GM12878 (cell line): ENCODE measurements at regions not wholly inside any gene's neighbourhood (a gene's known extent, or its start where the extent isn't known, plus 50 kb on each side); places are given as distances from the start of the nearest gene placed in this dataset.
A peak's percentile ranks its signal among the peaks of the same experiment; 100 is the strongest.

ENCODE experiments used
- ATAC-seq: fragments of 200-7000 bp; cut with Tn5 transposase; 3 replicates; pipeline ENCODE4 v1.9.1; 2020; ENCODE audit warnings: mild to moderate bottlenecking, moderate library complexity
- BruUV-seq: library from RNA; stranded (reverse); fragments of 400-500 nt; replicated peaks from 2 replicates; lab custom pipeline; 2021; lab: Mats Ljungman, UMichigan
- CTCF ChIA-PET: fragments of 300-600 bp; sonication (Branson Sonifier 250); formaldehyde crosslinking; extraction: SDS; loops from one replicate; lab custom pipeline; 2021; ENCODE audit warnings: inconsistent platforms; lab: Yijun Ruan, JAX
- POLR2A ChIA-PET: fragments of 350-600 bp; formaldehyde crosslinking; extraction: SDS; loops from one replicate; lab custom pipeline; 2021; ENCODE audit warnings: inconsistent platforms; lab: Charles Lee
- RAD21 ChIA-PET: fragments of 300-600 bp; sonication (Branson Sonifier 250); formaldehyde crosslinking; loops from one replicate; lab custom pipeline; 2023; ENCODE audit warnings: antibody characterized with exemption; ENCODE audit not compliant: unreplicated experiment; lab: Charles Lee
- SMC1A ChIA-PET: fragments of 300-600 bp; sonication (Branson Sonifier 250); formaldehyde crosslinking; loops from one replicate; lab custom pipeline; 2023; ENCODE audit not compliant: unreplicated experiment, uncharacterized antibody; lab: Charles Lee
- DNase-seq: peaks from one replicate; pipeline ENCODE4 v3.0.0-alpha.2; 2011; ENCODE audit warnings: low read depth, low spot score
- FAIRE-seq: peaks from 3 replicates; lab custom pipeline; 2011; peaks lifted over from hg19 to GRCh38; lab: Jason Lieb, UNC
- H2AFZ ChIP-seq: 2 replicates; pipeline ENCODE4 v1.6.0; 2011; ENCODE audit warnings: low read depth, low read length, control low read depth; ENCODE audit not compliant: control insufficient read depth
- H3K27ac ChIP-seq: 2 replicates; pipeline ENCODE4 v1.5.1; 2011; ENCODE audit warnings: control low read depth; ENCODE audit not compliant: control insufficient read depth, insufficient read depth
- H3K27me3 ChIP-seq, 2 experiments: replicated peaks in 1 of 2; 2 replicates each; pipeline versions ENCODE4 v1.6.0 to v1.6.1; 2011; ENCODE audit warnings: low read length in 1 of 2; ENCODE audit not compliant: control insufficient read depth in 2 of 2, insufficient read depth in 2 of 2
- H3K36me3 ChIP-seq, 2 experiments: 2 replicates each; pipeline ENCODE4 v1.5.1; 2011; ENCODE audit warnings: low read length in 1 of 2; ENCODE audit not compliant: control insufficient read depth in 2 of 2, insufficient read depth in 2 of 2
- H3K4me1 ChIP-seq: 2 replicates; pipeline ENCODE4 v1.6.1; 2011; ENCODE audit warnings: mild to moderate bottlenecking, low read length, moderate library complexity, mixed read lengths; ENCODE audit not compliant: control insufficient read depth, insufficient read depth
- H3K4me2 ChIP-seq: 2 replicates; pipeline ENCODE4 v1.6.0; 2011; ENCODE audit warnings: control low read depth; ENCODE audit not compliant: control insufficient read depth, insufficient read depth
- H3K4me3 ChIP-seq: fragments of 200-600 bp; sonication (generic); 2 replicates; pipeline ENCODE4 v1.5.1; 2016
- H3K79me2 ChIP-seq: 2 replicates; pipeline ENCODE4 v1.6.0; 2011; ENCODE audit warnings: low read length; ENCODE audit not compliant: control insufficient read depth, insufficient read depth
- H3K9ac ChIP-seq: 2 replicates; pipeline ENCODE4 v1.8.0; 2011; ENCODE audit warnings: low read length, control low read depth, mixed read lengths; ENCODE audit not compliant: control insufficient read depth, insufficient read depth
- H3K9me3 ChIP-seq: replicated peaks from 3 replicates; pipeline ENCODE4 v1.5.1; 2011; ENCODE audit warnings: mild to moderate bottlenecking, low read length; ENCODE audit not compliant: control insufficient read depth, insufficient read depth
- H4K20me1 ChIP-seq: 2 replicates; pipeline ENCODE4 v1.6.0; 2011; ENCODE audit not compliant: control insufficient read depth, insufficient read depth
- BHLHE40 ChIP-seq, 2 experiments: fragments of 450-650 bp in 1 of 2; IDR thresholded peaks; 2 replicates each; pipeline ENCODE4 v1.6.1; 2011 to 2017; ENCODE audit warnings: low read depth in 2 of 2, borderline replicate concordance in 1 of 2, improper control_type of control experiment in 1 of 2, low read length in 1 of 2, mild to moderate bottlenecking in 1 of 2
- E4F1 ChIP-seq: fragments of 450-650 bp; IDR thresholded peaks from 2 replicates; pipeline ENCODE4 v1.6.1; 2018; ENCODE audit warnings: borderline replicate concordance, mild to moderate bottlenecking; ENCODE audit not compliant: partially characterized antibody
- ESRRA ChIP-seq: IDR thresholded peaks from 2 replicates; pipeline ENCODE4 v1.6.1; 2012; ENCODE audit warnings: mild to moderate bottlenecking, low read length, improper control_type of control experiment
- HDAC6 ChIP-seq: fragments of 200-600 bp; sonication (generic); IDR thresholded peaks from one replicate; pipeline ENCODE4 v1.8.0; 2017; ENCODE audit warnings: antibody characterized with exemption; ENCODE audit not compliant: unreplicated experiment
- MEF2B ChIP-seq: fragments of 450-650 bp; IDR thresholded peaks from 2 replicates; pipeline ENCODE4 v1.6.1; 2018; ENCODE audit warnings: mild to moderate bottlenecking, moderate library complexity; ENCODE audit not compliant: partially characterized antibody, poor library complexity, severe bottlenecking
- NFXL1 ChIP-seq: fragments of 450-650 bp; IDR thresholded peaks from 2 replicates; pipeline ENCODE4 v1.6.1; 2017; ENCODE audit warnings: antibody characterized with exemption, mild to moderate bottlenecking, borderline replicate concordance
- POU2F2 ChIP-seq: IDR thresholded peaks from 3 replicates; pipeline ENCODE4 v1.6.1; 2011; ENCODE audit warnings: low read depth, mild to moderate bottlenecking, low read length, borderline replicate concordance
- SMC3 ChIP-seq: IDR thresholded peaks from 2 replicates; pipeline ENCODE4 v1.6.1; 2011; ENCODE audit warnings: low read length, improper control_type of control experiment, borderline replicate concordance
- TBL1XR1 ChIP-seq: IDR thresholded peaks from 2 replicates; pipeline ENCODE4 v1.6.1; 2012; ENCODE audit warnings: low read depth, low read length, improper control_type of control experiment
- WRNIP1 ChIP-seq: IDR thresholded peaks from 2 replicates; pipeline ENCODE4 v1.6.1; 2011; ENCODE audit warnings: low read depth, low read length, improper control_type of control experiment, borderline replicate concordance
- WGBS: methylation state at CpG from one replicate; pipeline ENCODE4 v1.1.6; 2016; ENCODE audit warnings: low lambda C conversion rate; ENCODE audit not compliant: insufficient replicate concordance, insufficient coverage; ENCODE audit errors: missing lambda C conversion rate; 5-methylcytosine and 5-hydroxymethylcytosine counted together
- in situ Hi-C: fragments of 300-500 bp; cut with MboI; formaldehyde crosslinking; loops from 9 replicates; pipeline ENCODE4 v1.14.3; 2018; ENCODE audit warnings: mixed read lengths
- intact Hi-C: fragments of 100-400 bp; cut with micrococcal nuclease; formaldehyde crosslinking; loops from one replicate; pipeline ENCODE4 v1.14.2; 2022; ENCODE audit not compliant: unreplicated experiment
- TF ChIP-seq, protein P1 (sequence below): fragments of 150-350 bp; IDR thresholded peaks from 2 replicates; pipeline ENCODE4 v1.6.1; 2014; ENCODE audit warnings: mild to moderate bottlenecking, low read depth, low read length

DNA sequence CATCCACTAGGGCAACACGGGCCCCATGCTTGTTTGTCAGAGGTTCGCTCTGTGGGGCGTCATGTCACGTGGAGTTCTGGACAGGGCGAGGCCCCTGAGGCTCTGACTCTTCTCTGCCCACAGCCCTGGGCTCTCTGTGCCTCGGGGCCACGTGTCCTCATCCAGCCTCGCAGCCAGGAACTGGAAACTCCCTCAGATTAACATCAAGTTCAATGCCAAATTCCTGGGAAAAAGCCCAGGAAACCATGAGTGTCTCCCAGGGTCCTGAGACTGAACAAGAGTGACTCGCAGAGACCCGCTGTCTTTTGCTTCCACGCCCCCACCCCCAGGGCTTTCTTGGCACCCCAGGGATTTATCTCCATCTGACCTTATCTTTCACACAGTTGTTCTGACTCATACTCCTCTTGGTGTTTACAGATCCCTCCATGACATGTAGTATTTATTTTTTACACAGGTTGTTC lies 174.0 kb upstream of the PIEZO2 start:
- no peak for DNase-seq
- no peak for TF ChIP-seq ESRRA
- no peak for TF ChIP-seq TBL1XR1
- TF ChIP-seq SMC3 = no peak
- TF ChIP-seq BHLHE40 (IDR thresholded peaks at IDR 0.05; ENCODE audit: borderline replicate concordance in 1 of 2, low read depth in 2 of 2, low read length in 1 of 2) = no peak
- no peak for TF ChIP-seq WRNIP1
- no peak for TF ChIP-seq POU2F2
- no peak for TF ChIP-seq HDAC6
- TF ChIP-seq MEF2B = peak; percentile 61
- H2AFZ ChIP-seq = no peak overlapping the region
- POLR2A ChIA-PET = no interaction called here
- H3K4me3 ChIP-seq = no peak overlapping the region
- SMC1A ChIA-PET = interaction anchor here (2.3 kb wide), 1 partner anchor 13 kb away, joined by 6 read pairs; no protein-coding TSS in a partner anchor
- intact Hi-C loops (no loop called here), in situ Hi-C loops (no loop called here)
- no peak overlapping the region for H3K27ac ChIP-seq
- no peaks in the 10 kb centered on the region for H3K79me2 ChIP-seq
- no peaks in the 10 kb centered on the region for H3K27me3 ChIP-seq
- no peak for FAIRE-seq
- RAD21 ChIA-PET = no interaction called here
- ATAC-seq = no peak
- H4K20me1 ChIP-seq = no peaks in the 10 kb centered on the region
- no peak overlapping the region for H3K4me2 ChIP-seq
- no TSS peak for BruUV-seq
- CTCF ChIA-PET = interaction anchor here (3.0 kb wide), 1 partner anchor 12 kb away, joined by 12 read pairs; no protein-coding TSS in a partner anchor
- peaks cover 17% of the 10 kb centered on the region for H3K4me1 ChIP-seq
- no peak overlapping the region for H3K9ac ChIP-seq
- no peaks in the 10 kb centered on the region; the same call in 1 of the 3 replicates for H3K9me3 ChIP-seq
- 44% methylated on average over 11 of the region's 11 CpGs for WGBS
- H3K36me3 ChIP-seq = no peaks in the 10 kb centered on the region

- RAD21 ChIA-PET = no interaction called here
- no peak overlapping the region for H3K4me3 ChIP-seq
- H4K20me1 ChIP-seq = no peaks in the 10 kb centered on the region
- POLR2A ChIA-PET = no interaction called here
- ATAC-seq = no peak
- no peaks in the 10 kb centered on the region for H3K36me3 ChIP-seq
- SMC1A ChIA-PET = interaction anchor here (1.3 kb wide), 1 partner anchor 11 kb away, joined by 3 read pairs; no protein-coding TSS in a partner anchor
- no peak overlapping the region for H2AFZ ChIP-seq
- H3K4me1 ChIP-seq = peaks cover 17% of the 10 kb centered on the region
- FAIRE-seq = no peak
- CTCF ChIA-PET = interaction anchor here (0.7 kb wide), 1 partner anchor 120 kb away, joined by 3 read pairs; no protein-coding TSS in a partner anchor
- in situ Hi-C loops = no loop called here
- no peak overlapping the region for H3K27ac ChIP-seq
- no peak for DNase-seq
- no peak overlapping the region for H3K4me2 ChIP-seq
- WGBS = 60% methylated on average over 7 of the region's 7 CpGs
- H3K79me2 ChIP-seq = no peaks in the 10 kb centered on the region
- no peak overlapping the region for H3K9ac ChIP-seq
- intact Hi-C loops = no loop called here
- BruUV-seq = no TSS peak
- H3K9me3 ChIP-seq = no peaks in the 10 kb centered on the region; the same call in 1 of the 3 replicates
- H3K27me3 ChIP-seq = no peaks in the 10 kb centered on the region
- TF ChIP-seq NFXL1 (no peak), E4F1 (no peak)
- TF ChIP-seq, protein P1, sequence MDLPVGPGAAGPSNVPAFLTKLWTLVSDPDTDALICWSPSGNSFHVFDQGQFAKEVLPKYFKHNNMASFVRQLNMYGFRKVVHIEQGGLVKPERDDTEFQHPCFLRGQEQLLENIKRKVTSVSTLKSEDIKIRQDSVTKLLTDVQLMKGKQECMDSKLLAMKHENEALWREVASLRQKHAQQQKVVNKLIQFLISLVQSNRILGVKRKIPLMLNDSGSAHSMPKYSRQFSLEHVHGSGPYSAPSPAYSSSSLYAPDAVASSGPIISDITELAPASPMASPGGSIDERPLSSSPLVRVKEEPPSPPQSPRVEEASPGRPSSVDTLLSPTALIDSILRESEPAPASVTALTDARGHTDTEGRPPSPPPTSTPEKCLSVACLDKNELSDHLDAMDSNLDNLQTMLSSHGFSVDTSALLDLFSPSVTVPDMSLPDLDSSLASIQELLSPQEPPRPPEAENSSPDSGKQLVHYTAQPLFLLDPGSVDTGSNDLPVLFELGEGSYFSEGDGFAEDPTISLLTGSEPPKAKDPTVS = no peak
These were observed 173.3 kb upstream of the PIEZO2 start for GRCh38 chr18:11322716-11323115.
